Hepatocyte (in vitro differentiated cells): ENCODE measurements at regions not wholly inside any gene's neighbourhood (a gene's known extent, or its start where the extent isn't known, plus 50 kb on each side); places are given as distances from the start of the nearest gene placed in this dataset.

Experiments
- CTCF ChIP-seq: fragments of 200-600 bp; sonication (generic); IDR thresholded peaks from 2 replicates; pipeline ENCODE4 v1.5.1; 2016; ENCODE audit warnings: antibody characterized with exemption, mild to moderate bottlenecking; ENCODE audit not compliant: poor library complexity
- EZH2 ChIP-seq: fragments of 200-600 bp; sonication (generic); IDR thresholded peaks from 2 replicates; pipeline ENCODE4 v1.6.1; 2016; ENCODE audit warnings: antibody characterized with exemption, mild to moderate bottlenecking, borderline replicate concordance
- EZH2phosphoT487 ChIP-seq: fragments of 200-600 bp; sonication (generic); IDR thresholded peaks from one replicate; pipeline ENCODE4 v1.6.1; 2018; ENCODE audit warnings: antibody characterized with exemption, mild to moderate bottlenecking, low read depth, moderate library complexity; ENCODE audit not compliant: unreplicated experiment, severe bottlenecking

- TF ChIP-seq EZH2, result no peak
- TF ChIP-seq CTCF, result no peak
- no peak for TF ChIP-seq EZH2phosphoT487
Measured at GRCh38 chr4:124519196-124519595, 193.3 kb downstream of the ANKRD50 start.
